NCI-H2196 treated with DMSO at 0.1 percent for 48 hours (cell line): ENCODE measurements at regions not wholly inside any gene's neighbourhood (a gene's known extent, or its start where the extent isn't known, plus 50 kb on each side); places are given as distances from the start of the nearest gene placed in this dataset.
A peak's percentile ranks its signal among the peaks of the same experiment; 100 is the strongest.

ENCODE experiments used
- DNase-seq: peaks from one replicate; lab custom pipeline; 2025; ENCODE audit not compliant: unreplicated experiment; lab: John Stamatoyannopoulos, UW

- DNase-seq, result no peak
Observed at GRCh38 chr20:22001886-22002285, 296.4 kb downstream of the PAX1 start.

- no peak for DNase-seq
Observed at GRCh38 chr20:21995461-21995860, 290.0 kb downstream of the PAX1 start.

GRCh38 chr20:21994203-21994602 is 288.7 kb downstream of the PAX1 start:
- DNase-seq, result no peak

GRCh38 chr20:21982559-21982958 is 277.1 kb downstream of the PAX1 start:
- no peak for DNase-seq

- DNase-seq, result no peak
Observed at GRCh38 chr20:21981597-21982344, 276.3 kb downstream of the PAX1 start.

GRCh38 chr20:21981179-21981578 is 275.7 kb downstream of the PAX1 start:
- no peak for DNase-seq

- no peak for DNase-seq
Observed at GRCh38 chr20:21971436-21971835, 266.0 kb downstream of the PAX1 start.

GRCh38 chr20:21968486-21968885 is 263.0 kb downstream of the PAX1 start:
- no peak for DNase-seq

GRCh38 chr20:21967481-21967880 is 262.0 kb downstream of the PAX1 start:
- DNase-seq, result no peak

GRCh38 chr20:21956591-21956990 is 251.1 kb downstream of the PAX1 start:
- DNase-seq, result no peak

GRCh38 chr20:21947406-21947805 is 241.9 kb downstream of the PAX1 start:
- no peak for DNase-seq

- DNase-seq, result no peak
Observed at GRCh38 chr20:21944227-21944626, 238.8 kb downstream of the PAX1 start.

- DNase-seq, result no peak
Observed at GRCh38 chr20:21941941-21942805, 236.7 kb downstream of the PAX1 start.

GRCh38 chr20:21936720-21937380 is 231.4 kb downstream of the PAX1 start:
- DNase-seq, result no peak

- DNase-seq, result no peak
Observed at GRCh38 chr20:21936261-21936660, 230.8 kb downstream of the PAX1 start.

- DNase-seq, result no peak
Observed at GRCh38 chr20:21933526-21933925, 228.1 kb downstream of the PAX1 start.

GRCh38 chr20:21921251-21921650 is 215.8 kb downstream of the PAX1 start:
- DNase-seq, result no peak

GRCh38 chr20:21920211-21920610 is 214.7 kb downstream of the PAX1 start:
- no peak for DNase-seq

- DNase-seq, result no peak
Observed at GRCh38 chr20:21918398-21918797, 212.9 kb downstream of the PAX1 start.

GRCh38 chr20:21902391-21902790 is 196.9 kb downstream of the PAX1 start:
- no peak for DNase-seq

GRCh38 chr20:21901470-21902275 is 196.2 kb downstream of the PAX1 start:
- DNase-seq, result peak; percentile 2
